Ramos (cell line): ENCODE measurements at regions not wholly inside any gene's neighbourhood (a gene's known extent, or its start where the extent isn't known, plus 50 kb on each side); places are given as distances from the start of the nearest gene placed in this dataset.
"Not testable (repeated sequence)": the region's sequence is repeated elsewhere in the genome, so short reads cannot be mapped to it uniquely, and the experiment has no call there.

Source experiments
- in situ Hi-C: fragments of 300-500 bp; cut with MboI; formaldehyde crosslinking; loops from one replicate; pipeline ENCODE4 v1.14.3; 2022; ENCODE audit warnings: low sequenced_read_pairs; ENCODE audit not compliant: unreplicated experiment

GRCh38 chr5:114116981-114117380 lies 244.9 kb upstream of the KCNN2 start:
- in situ Hi-C loops, result no loop called here

- in situ Hi-C loops, result no loop called here
Measured at GRCh38 chr5:114118511-114118910, 243.4 kb upstream of the KCNN2 start.

- in situ Hi-C loops, result no loop called here
Measured at GRCh38 chr5:114120166-114120565, 241.7 kb upstream of the KCNN2 start.

GRCh38 chr5:114122852-114123251 lies 239.0 kb upstream of the KCNN2 start:
- in situ Hi-C loops, result no loop called here

DNA sequence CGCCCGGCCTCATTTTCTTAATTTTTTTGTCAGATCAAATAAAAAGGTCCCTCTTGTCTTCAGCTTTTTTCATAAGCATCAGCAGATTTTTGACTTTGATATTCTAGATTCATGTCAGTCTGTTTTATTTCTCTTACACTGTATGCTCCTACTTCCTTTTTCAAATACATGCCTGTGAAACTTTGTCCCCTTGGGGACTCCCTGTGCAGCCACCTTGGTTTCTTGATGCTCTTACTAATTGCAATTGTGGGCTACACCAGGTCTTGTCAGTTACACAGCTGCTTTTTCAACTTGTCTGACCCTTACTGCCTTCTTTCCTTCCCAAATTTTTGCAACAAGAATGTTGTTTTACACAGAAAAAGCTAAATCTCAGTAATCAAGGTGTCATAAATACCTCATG lies 238.2 kb upstream of the KCNN2 start:
- in situ Hi-C loops, result no loop called here

- in situ Hi-C loops, result no loop called here
Measured at GRCh38 chr5:114146398-114146797, 215.5 kb upstream of the KCNN2 start.

- in situ Hi-C loops, result no loop called here
Measured at GRCh38 chr5:114148253-114148652, 213.6 kb upstream of the KCNN2 start.

- in situ Hi-C loops, result not testable (repeated sequence)
Measured at GRCh38 chr5:114148728-114149127, 213.1 kb upstream of the KCNN2 start.

- in situ Hi-C loops, result no loop called here
Measured at GRCh38 chr5:114152656-114153360, 209.1 kb upstream of the KCNN2 start.

GRCh38 chr5:114153392-114153791 lies 208.5 kb upstream of the KCNN2 start:
- in situ Hi-C loops, result no loop called here

- in situ Hi-C loops, result no loop called here
Measured at GRCh38 chr5:114153833-114154232, 208.0 kb upstream of the KCNN2 start.

DNA sequence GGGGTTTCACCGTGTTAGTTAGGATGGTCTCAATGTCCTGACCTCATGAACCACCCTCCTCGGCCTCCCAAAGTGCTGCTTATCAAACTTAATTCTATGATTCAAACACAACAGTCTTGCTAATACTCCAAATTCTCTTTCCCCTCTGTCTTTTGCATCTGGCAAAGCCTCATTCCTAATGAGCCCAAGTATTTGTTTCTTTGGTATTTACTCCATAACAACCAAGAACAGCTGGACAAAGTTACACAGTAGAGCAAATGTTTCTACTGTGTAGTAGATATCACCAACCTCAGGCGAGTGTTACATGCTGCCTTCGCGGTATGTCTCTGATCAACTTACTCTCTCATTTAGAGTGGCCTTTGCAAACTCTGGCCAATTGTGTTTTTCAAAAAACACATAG lies 195.8 kb upstream of the KCNN2 start:
- in situ Hi-C loops, result no loop called here

GRCh38 chr5:114174131-114174530 lies 187.7 kb upstream of the KCNN2 start:
- in situ Hi-C loops, result no loop called here

GRCh38 chr5:114174837-114175236 lies 187.0 kb upstream of the KCNN2 start:
- in situ Hi-C loops, result no loop called here

DNA sequence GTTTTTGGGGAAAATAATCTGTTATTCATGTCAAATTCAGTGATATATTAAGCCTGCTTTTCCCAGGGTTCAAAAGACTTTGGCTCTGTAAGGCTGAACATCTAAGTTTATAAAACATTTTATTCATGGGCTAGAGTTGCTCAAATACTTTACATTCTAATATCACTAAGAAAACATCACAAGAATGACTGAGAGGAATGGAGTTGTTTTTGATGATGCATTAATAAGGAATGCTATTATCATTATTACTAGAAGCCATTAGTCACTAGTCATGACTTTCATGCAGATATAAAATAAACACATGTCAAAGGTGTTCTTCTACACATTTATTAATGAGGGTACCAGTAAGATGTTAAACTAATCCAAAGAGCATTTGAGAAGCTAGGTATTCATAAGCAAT lies 185.5 kb upstream of the KCNN2 start:
- in situ Hi-C loops, result no loop called here

GRCh38 chr5:114179134-114179533 lies 182.7 kb upstream of the KCNN2 start:
- in situ Hi-C loops, result no loop called here

- in situ Hi-C loops, result no loop called here
Measured at GRCh38 chr5:114184006-114184405, 177.9 kb upstream of the KCNN2 start.

- in situ Hi-C loops, result no loop called here
Measured at GRCh38 chr5:114185274-114185673, 176.6 kb upstream of the KCNN2 start.

GRCh38 chr5:114191441-114191840 lies 170.4 kb upstream of the KCNN2 start:
- in situ Hi-C loops, result no loop called here

- in situ Hi-C loops, result no loop called here
Measured at GRCh38 chr5:114192108-114192507, 169.8 kb upstream of the KCNN2 start.

DNA sequence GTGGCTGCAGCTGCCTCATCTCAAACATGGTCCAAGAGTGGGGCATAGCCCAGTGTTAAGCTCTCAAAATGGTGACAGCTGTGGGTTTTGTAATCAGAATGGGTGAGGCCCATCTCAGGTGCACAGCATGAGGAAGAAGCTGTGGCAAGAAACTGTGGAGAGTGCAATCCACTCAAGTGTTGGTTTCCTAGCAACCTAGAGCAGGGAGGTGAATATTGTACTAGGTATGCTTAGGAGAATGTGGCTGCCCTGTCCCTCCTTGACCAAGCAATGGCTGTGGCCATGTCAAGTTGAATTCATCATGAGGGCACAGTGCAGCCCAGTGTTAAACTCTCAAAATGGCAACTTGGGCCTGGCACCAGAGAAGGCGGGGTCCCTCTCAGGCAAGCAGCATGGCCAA lies 160.5 kb upstream of the KCNN2 start:
- in situ Hi-C loops, result no loop called here

GRCh38 chr5:114204923-114205322 lies 156.9 kb upstream of the KCNN2 start:
- in situ Hi-C loops, result no loop called here

DNA sequence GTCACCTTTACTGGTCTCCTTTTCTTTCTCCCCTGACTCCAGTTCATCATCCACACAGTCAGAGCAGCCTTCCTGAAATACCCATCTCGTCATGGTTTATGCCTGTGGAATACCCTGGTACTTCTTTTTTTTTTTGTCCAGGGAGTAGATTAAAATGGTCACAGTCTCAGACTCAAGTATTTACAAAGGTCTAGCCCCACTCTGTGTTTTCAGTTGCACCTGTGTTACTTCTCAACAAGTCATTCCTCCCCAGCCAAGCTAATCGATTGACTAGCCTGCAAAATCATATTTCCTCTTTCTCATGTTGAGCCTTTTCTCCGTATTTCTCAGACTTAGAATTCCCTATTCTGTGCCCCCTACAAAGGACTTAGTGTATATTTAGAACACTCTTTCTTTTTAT lies 155.2 kb upstream of the KCNN2 start:
- in situ Hi-C loops, result no loop called here
